ENCODE measurements at regions not wholly inside any gene's neighbourhood (a gene's known extent, or its start where the extent isn't known, plus 50 kb on each side); places are given as distances from the start of the nearest gene placed in this dataset.

GRCh38 chr18:44517136-44517535, 163.6 kb upstream of the SETBP1 start:
- TF ChIP-seq, protein P1, sequence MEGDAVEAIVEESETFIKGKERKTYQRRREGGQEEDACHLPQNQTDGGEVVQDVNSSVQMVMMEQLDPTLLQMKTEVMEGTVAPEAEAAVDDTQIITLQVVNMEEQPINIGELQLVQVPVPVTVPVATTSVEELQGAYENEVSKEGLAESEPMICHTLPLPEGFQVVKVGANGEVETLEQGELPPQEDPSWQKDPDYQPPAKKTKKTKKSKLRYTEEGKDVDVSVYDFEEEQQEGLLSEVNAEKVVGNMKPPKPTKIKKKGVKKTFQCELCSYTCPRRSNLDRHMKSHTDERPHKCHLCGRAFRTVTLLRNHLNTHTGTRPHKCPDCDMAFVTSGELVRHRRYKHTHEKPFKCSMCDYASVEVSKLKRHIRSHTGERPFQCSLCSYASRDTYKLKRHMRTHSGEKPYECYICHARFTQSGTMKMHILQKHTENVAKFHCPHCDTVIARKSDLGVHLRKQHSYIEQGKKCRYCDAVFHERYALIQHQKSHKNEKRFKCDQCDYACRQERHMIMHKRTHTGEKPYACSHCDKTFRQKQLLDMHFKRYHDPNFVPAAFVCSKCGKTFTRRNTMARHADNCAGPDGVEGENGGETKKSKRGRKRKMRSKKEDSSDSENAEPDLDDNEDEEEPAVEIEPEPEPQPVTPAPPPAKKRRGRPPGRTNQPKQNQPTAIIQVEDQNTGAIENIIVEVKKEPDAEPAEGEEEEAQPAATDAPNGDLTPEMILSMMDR (IDR thresholded peaks at IDR 0.05; ENCODE audit: unreplicated experiment), result no peak
- BruUV-seq (replicated peaks), result no TSS peak
- DNase-seq, result no peak
- Mint-ChIP-seq H3K27me3 (ENCODE audit: unreplicated experiment) (no peaks in the 10 kb centered on the region), H3K4me1 (ENCODE audit: low read depth, unreplicated experiment) (peaks cover 18% of the 10 kb centered on the region), H3K27ac (ENCODE audit: unreplicated experiment) (no peak overlapping the region), H3K9me3 (ENCODE audit: low read depth, unreplicated experiment) (peaks cover 3% of the 10 kb centered on the region), H3K4me3 (ENCODE audit: low read depth, unreplicated experiment) (no peak overlapping the region), H3K36me3 (ENCODE audit: insufficient read depth, unreplicated experiment) (no peaks in the 10 kb centered on the region)
- intact Hi-C loops (cut with micrococcal nuclease; ENCODE audit: unreplicated experiment), result no loop called here
- CTCF ChIA-PET, result interaction anchor here (0.6 kb wide), 1 partner anchor 215 kb away, joined by 6 read pairs; no protein-coding TSS in a partner anchor

- H3K27me3 Mint-ChIP-seq (ENCODE audit: unreplicated experiment), result no peaks in the 10 kb centered on the region
- peaks cover 1% of the 10 kb centered on the region for H3K9me3 Mint-ChIP-seq (ENCODE audit: low read depth, unreplicated experiment)
- H3K36me3 Mint-ChIP-seq (ENCODE audit: insufficient read depth, unreplicated experiment), result no peaks in the 10 kb centered on the region
- BruUV-seq (replicated peaks), result no TSS peak
- no peak overlapping the region for H3K4me3 Mint-ChIP-seq (ENCODE audit: low read depth, unreplicated experiment)
- TF ChIP-seq, protein P1 (IDR thresholded peaks at IDR 0.05; ENCODE audit: unreplicated experiment), result no peak
- CTCF ChIA-PET, result no interaction called here
- intact Hi-C loops (cut with micrococcal nuclease; ENCODE audit: unreplicated experiment), result no loop called here
- peaks cover 18% of the 10 kb centered on the region for H3K4me1 Mint-ChIP-seq (ENCODE audit: low read depth, unreplicated experiment)
- no peak overlapping the region for H3K27ac Mint-ChIP-seq (ENCODE audit: unreplicated experiment)
- DNase-seq, result no peak
Measured at GRCh38 chr18:44518091-44518615, 162.5 kb upstream of the SETBP1 start.

- BruUV-seq (replicated peaks), result no TSS peak
- CTCF ChIA-PET, result no interaction called here
- TF ChIP-seq, protein P1 (IDR thresholded peaks at IDR 0.05; ENCODE audit: unreplicated experiment), result no peak
- Mint-ChIP-seq H3K9me3 (ENCODE audit: low read depth, unreplicated experiment) (no peaks in the 10 kb centered on the region), H3K4me1 (ENCODE audit: low read depth, unreplicated experiment) (peaks cover 18% of the 10 kb centered on the region), H3K4me3 (ENCODE audit: low read depth, unreplicated experiment) (no peak overlapping the region), H3K36me3 (ENCODE audit: insufficient read depth, unreplicated experiment) (no peaks in the 10 kb centered on the region), H3K27me3 (ENCODE audit: unreplicated experiment) (no peaks in the 10 kb centered on the region), H3K27ac (ENCODE audit: unreplicated experiment) (no peak overlapping the region)
- intact Hi-C loops (cut with micrococcal nuclease; ENCODE audit: unreplicated experiment), result no loop called here
- no peak for DNase-seq
Measured at GRCh38 chr18:44518666-44519065, 162.0 kb upstream of the SETBP1 start.

- peak; percentile 6 for DNase-seq
Measured at GRCh38 chr18:44520981-44521667, 159.6 kb upstream of the SETBP1 start.

More at GRCh38 chr18:44520981-44521667, 159.6 kb upstream of the SETBP1 start:
- intact Hi-C loops (cut with micrococcal nuclease; ENCODE audit: unreplicated experiment), result loop anchor here (5.0 to 10.0 kb wide), 2 partner anchors 376 to 381 kb away; no protein-coding TSS in a partner anchor
- H3K27ac Mint-ChIP-seq (ENCODE audit: unreplicated experiment), result no peak overlapping the region
- CTCF ChIA-PET, result no interaction called here
- TF ChIP-seq, protein P1 (IDR thresholded peaks at IDR 0.05; ENCODE audit: unreplicated experiment), result no peak
- H3K9me3 Mint-ChIP-seq (ENCODE audit: low read depth, unreplicated experiment), result no peaks in the 10 kb centered on the region
- H3K27me3 Mint-ChIP-seq (ENCODE audit: unreplicated experiment), result no peaks in the 10 kb centered on the region
- BruUV-seq (replicated peaks), result no TSS peak
- peaks cover 18% of the 10 kb centered on the region for H3K4me1 Mint-ChIP-seq (ENCODE audit: low read depth, unreplicated experiment)
- H3K4me3 Mint-ChIP-seq (ENCODE audit: low read depth, unreplicated experiment), result no peak overlapping the region
- no peaks in the 10 kb centered on the region for H3K36me3 Mint-ChIP-seq (ENCODE audit: insufficient read depth, unreplicated experiment)
